H1 (cell line): ENCODE measurements at regions not wholly inside any gene's neighbourhood (a gene's known extent, or its start where the extent isn't known, plus 50 kb on each side); places are given as distances from the start of the nearest gene placed in this dataset.

Experiments used
- CTCF ChIA-PET: fragments of 300-600 bp; sonication (Branson Sonifier 250); formaldehyde crosslinking; loops from one replicate; lab custom pipeline; 2021; ENCODE audit not compliant: partially characterized antibody; lab: Charles Lee
- POLR2A ChIA-PET: fragments of 300-600 bp; sonication (Branson Sonifier 250); formaldehyde crosslinking; loops from one replicate; lab custom pipeline; 2021; ENCODE audit warnings: inconsistent platforms; ENCODE audit not compliant: partially characterized antibody; lab: Charles Lee
- DNase-seq, 2 experiments: peaks; one replicate each; pipeline versions ENCODE4 v3.0.0 to v3.0.0-alpha.2; 2010 to 2022; ENCODE audit warnings: low spot score in 2 of 2, low read depth in 1 of 2, mixed read lengths in 1 of 2
- FAIRE-seq: peaks from 2 replicates; lab custom pipeline; 2011; peaks lifted over from hg19 to GRCh38; lab: Jason Lieb, UNC
- H2AFZ ChIP-seq: 2 replicates; pipeline ENCODE4 v1.8.1; 2012; ENCODE audit warnings: low read length, inconsistent platforms
- H2AK5ac ChIP-seq: 2 replicates; pipeline ENCODE4 v1.6.1; 2013; ENCODE audit warnings: low read depth, low read length
- H2BK120ac ChIP-seq: replicated peaks from 2 replicates; pipeline ENCODE3; 2013; ENCODE audit warnings: low read depth, low read length, inconsistent platforms
- H2BK12ac ChIP-seq: 2 replicates; pipeline ENCODE4 v1.6.1; 2013; ENCODE audit warnings: low read depth, low read length
- H2BK15ac ChIP-seq: 2 replicates; pipeline ENCODE4 v1.6.1; 2013; ENCODE audit warnings: low read length
- H2BK20ac ChIP-seq: 2 replicates; pipeline ENCODE4 v1.6.1; 2013; ENCODE audit warnings: low read length
- H2BK5ac ChIP-seq: 2 replicates; pipeline ENCODE4 v1.6.1; 2013; ENCODE audit warnings: low read depth, low read length
- H3K14ac ChIP-seq: 2 replicates; pipeline ENCODE4 v1.6.1; 2013; ENCODE audit warnings: inconsistent platforms; ENCODE audit not compliant: insufficient read length
- H3K18ac ChIP-seq: 2 replicates; pipeline ENCODE4 v1.6.1; 2013; ENCODE audit warnings: low read length; ENCODE audit errors: extremely low read depth
- H3K23ac ChIP-seq: 2 replicates; pipeline ENCODE4 v1.6.1; 2013; ENCODE audit warnings: inconsistent platforms; ENCODE audit not compliant: insufficient read length
- H3K23me2 ChIP-seq: 2 replicates; pipeline ENCODE4 v1.6.1; 2013; ENCODE audit warnings: low read depth, low read length
- H3K27ac ChIP-seq: 2 replicates; pipeline ENCODE4 v1.6.1; 2011; ENCODE audit warnings: low read depth, low read length, inconsistent platforms
- H3K27me3 ChIP-seq, 4 experiments: replicated peaks in 1 of 4; 1 replicate in 1 of 4; 2 replicates in 3 of 4; pipeline versions ENCODE4 v1.6.1 to v1.8.1; 2011 to 2013; ENCODE audit warnings: low read length in 3 of 4, mild to moderate bottlenecking in 3 of 4, inconsistent platforms in 2 of 4, mixed read lengths in 2 of 4, moderate library complexity in 1 of 4; ENCODE audit not compliant: control insufficient read depth in 3 of 4, insufficient read depth in 3 of 4; ENCODE audit errors: extremely low read depth in 1 of 4
- H3K36me3 ChIP-seq, 4 experiments: 2 replicates each; pipeline versions ENCODE4 v1.6.1 to v1.8.1; 2011 to 2013; ENCODE audit warnings: mild to moderate bottlenecking in 4 of 4, low read length in 3 of 4, moderate library complexity in 2 of 4, control low read depth in 1 of 4, inconsistent platforms in 1 of 4; ENCODE audit not compliant: insufficient read depth in 4 of 4, control insufficient read depth in 2 of 4
- H3K4ac ChIP-seq: replicated peaks from 2 replicates; pipeline ENCODE3; 2013; ENCODE audit warnings: low read length, low read depth, mixed read lengths, inconsistent platforms; ENCODE audit not compliant: insufficient read length
- H3K4me1 ChIP-seq, 4 experiments: replicated peaks in 1 of 4; 1 replicate in 1 of 4; 2 replicates in 3 of 4; pipeline versions ENCODE4 v1.6.1 to v1.8.1; 2011 to 2013; ENCODE audit warnings: low read length in 3 of 4, inconsistent platforms in 2 of 4, mixed read lengths in 1 of 4; ENCODE audit not compliant: insufficient read depth in 4 of 4, control insufficient read depth in 3 of 4
- H3K4me2 ChIP-seq, 2 experiments: 2 replicates each; pipeline versions ENCODE4 v1.6.1 to v1.8.1; 2011 to 2013; ENCODE audit warnings: low read depth in 2 of 2, low read length in 2 of 2, control low read depth in 1 of 2, inconsistent platforms in 1 of 2, mild to moderate bottlenecking in 1 of 2; ENCODE audit not compliant: insufficient read depth in 1 of 2
- H3K4me3 ChIP-seq, 4 experiments: fragments of 200-600, 300-600 bp in 1 of 4; sonication (generic), shearing (Covaris generic), sonication (Bioruptor Twin) in 1 of 4; 2 replicates each; pipeline versions ENCODE4 v1.5.1 to v1.8.1; 2011 to 2016; ENCODE audit warnings: low read length in 4 of 4, low read depth in 3 of 4, control low read depth in 2 of 4, inconsistent platforms in 2 of 4, mild to moderate bottlenecking in 2 of 4, mixed read lengths in 1 of 4, moderate library complexity in 1 of 4; ENCODE audit not compliant: insufficient read depth in 2 of 4; ENCODE audit errors: extremely low read depth in 1 of 4
- H3K56ac ChIP-seq: replicated peaks from 2 replicates; pipeline ENCODE3; 2013; ENCODE audit warnings: low read depth, mild to moderate bottlenecking, mixed read lengths, low read length, inconsistent platforms; ENCODE audit not compliant: insufficient read length
- H3K79me1 ChIP-seq: 2 replicates; pipeline ENCODE4 v1.6.1; 2013; ENCODE audit warnings: low read depth, low read length, control low read depth
- H3K79me2 ChIP-seq, 2 experiments: 2 replicates each; pipeline versions ENCODE4 v1.6.1 to v1.8.1; 2012 to 2013; ENCODE audit warnings: low read length in 2 of 2, mild to moderate bottlenecking in 2 of 2, inconsistent platforms in 1 of 2; ENCODE audit not compliant: insufficient read depth in 2 of 2, control insufficient read depth in 1 of 2
- H3K9ac ChIP-seq, 4 experiments: replicated peaks in 1 of 4; 1 replicate in 1 of 4; 2 replicates in 3 of 4; pipeline versions ENCODE4 v1.6.1 to v1.8.1; 2011 to 2013; ENCODE audit warnings: low read depth in 3 of 4, low read length in 3 of 4, control low read depth in 2 of 4, mild to moderate bottlenecking in 2 of 4, moderate library complexity in 2 of 4, inconsistent platforms in 1 of 4; ENCODE audit errors: extremely low read depth in 1 of 4
- H3K9me3 ChIP-seq, 2 experiments: 2 replicates each; pipeline versions ENCODE4 v1.6.1 to v1.8.1; 2012 to 2013; ENCODE audit warnings: mild to moderate bottlenecking in 2 of 2, moderate library complexity in 2 of 2, control low read depth in 1 of 2, inconsistent platforms in 1 of 2, low read depth in 1 of 2, low read length in 1 of 2, mixed read lengths in 1 of 2; ENCODE audit not compliant: insufficient read depth in 2 of 2
- H4K20me1 ChIP-seq, 2 experiments: replicated peaks in 1 of 2; 2 replicates each; pipeline versions ENCODE3 to v1.8.1; 2011 to 2013; ENCODE audit warnings: inconsistent platforms in 2 of 2, low read length in 2 of 2, mild to moderate bottlenecking in 1 of 2; ENCODE audit not compliant: insufficient read depth in 2 of 2, control insufficient read depth in 1 of 2
- H4K5ac ChIP-seq: 2 replicates; pipeline ENCODE4 v1.6.1; 2013; ENCODE audit warnings: low read length, low read depth, mixed read lengths, inconsistent platforms; ENCODE audit not compliant: insufficient read length
- H4K8ac ChIP-seq: 2 replicates; pipeline ENCODE4 v1.8.0; 2013; ENCODE audit warnings: mild to moderate bottlenecking, moderate library complexity, low read length, inconsistent platforms; ENCODE audit not compliant: insufficient read depth; ENCODE audit errors: extremely low read depth
- H4K91ac ChIP-seq: replicated peaks from 2 replicates; pipeline ENCODE3; 2013; ENCODE audit warnings: low read length, mixed read lengths, inconsistent platforms; ENCODE audit not compliant: insufficient read length
- BRCA1 ChIP-seq: IDR thresholded peaks from 2 replicates; pipeline ENCODE4 v1.6.1; 2012; ENCODE audit warnings: low read depth, low read length, improper control_type of control experiment
- CBX8 ChIP-seq: fragments of 300-800, 300-1000 bp; sonication (generic); IDR thresholded peaks from 2 replicates; pipeline ENCODE4 v1.7.1; 2016; ENCODE audit warnings: low read depth, low read length, borderline replicate concordance
- POLR2AphosphoS5 ChIP-seq: IDR thresholded peaks from 2 replicates; pipeline ENCODE4 v1.6.1; 2011; ENCODE audit warnings: low read depth, low read length
- RNF2 ChIP-seq: fragments of 200-900, 300-1000 bp; sonication (generic); IDR thresholded peaks from 2 replicates; pipeline ENCODE4 v1.7.1; 2016; ENCODE audit warnings: borderline replicate concordance, low read depth, mild to moderate bottlenecking, antibody characterized with exemption, low read length; ENCODE audit not compliant: poor library complexity, severe bottlenecking; ENCODE audit errors: missing control alignments
- TAF1 ChIP-seq: IDR thresholded peaks from 2 replicates; pipeline ENCODE4 v1.6.1; 2011; ENCODE audit warnings: mild to moderate bottlenecking, low read depth, low read length
- TBP ChIP-seq: IDR thresholded peaks from 2 replicates; pipeline ENCODE4 v1.6.1; 2011; ENCODE audit warnings: low read depth, low read length, improper control_type of control experiment
- YY1 ChIP-seq: IDR thresholded peaks from 2 replicates; pipeline ENCODE4 v1.6.1; 2011; ENCODE audit warnings: low read depth, mild to moderate bottlenecking, low read length
- ZNF274 ChIP-seq: IDR thresholded peaks from 2 replicates; pipeline ENCODE4 v1.7.0; 2012; ENCODE audit warnings: low read length, borderline replicate concordance; ENCODE audit errors: extremely low read depth
- WGBS, 2 experiments: shearing (Covaris generic) in 1 of 2; methylation state at CpG; one replicate each; pipeline versions ENCODE4 v1.1.6 to v1.1.7; 2013 to 2015; ENCODE audit warnings: low lambda C conversion rate in 2 of 2, mixed read lengths in 2 of 2, inconsistent platforms in 1 of 2, low coverage in 1 of 2, missing lambda C conversion rate in 1 of 2; ENCODE audit not compliant: insufficient replicate concordance in 2 of 2, insufficient coverage in 1 of 2, insufficient read length in 1 of 2; ENCODE audit errors: extremely low coverage in 1 of 2, missing lambda C conversion rate in 1 of 2; 5-methylcytosine and 5-hydroxymethylcytosine counted together

DNA sequence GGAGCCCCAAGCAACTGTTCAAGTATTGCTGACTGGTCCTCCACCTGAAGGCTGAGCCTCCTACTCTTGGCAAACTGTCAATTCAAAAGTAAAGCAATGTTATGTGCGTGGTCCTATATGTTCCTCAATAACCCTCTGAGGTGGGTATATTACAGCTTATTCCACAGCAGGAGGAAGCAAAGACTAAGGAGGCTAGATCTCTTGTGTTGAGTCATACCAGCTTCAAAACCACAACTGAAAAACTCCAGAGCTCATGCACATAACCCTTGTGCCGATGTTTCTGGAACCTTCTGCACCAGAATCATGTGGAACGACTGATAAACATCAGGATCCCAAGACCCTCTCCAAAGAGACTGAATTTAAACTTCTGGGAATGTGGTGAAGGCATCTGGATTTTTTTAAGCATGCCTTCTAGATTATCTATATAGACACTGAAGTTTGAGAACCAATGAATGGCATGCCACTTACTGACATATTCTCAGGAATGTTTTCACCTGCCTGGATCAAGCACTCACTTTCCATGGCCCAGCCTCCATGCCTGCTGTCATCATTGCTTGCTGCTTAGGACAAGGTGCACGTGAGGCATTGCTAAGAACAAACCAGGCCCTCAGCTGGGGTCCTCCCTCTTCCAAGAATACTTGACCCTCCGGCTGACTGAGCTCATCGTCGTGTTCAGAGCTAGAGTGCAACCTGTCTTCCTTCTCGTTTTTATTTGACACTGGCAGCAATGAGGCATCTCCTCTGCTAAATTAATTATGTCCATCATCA, 194.7 kb downstream of the BCL11B start:
- no peak overlapping the region for H2BK15ac ChIP-seq
- ChIA-PET CTCF (interaction anchor here (1.5 kb wide), 1 partner anchor 11 kb away, joined by 7 read pairs; no protein-coding TSS in a partner anchor), POLR2A (no interaction called here)
- H4K20me1 ChIP-seq, result no peaks in the 10 kb centered on the region
- no peaks in the 10 kb centered on the region for H3K36me3 ChIP-seq
- H4K8ac ChIP-seq, result no peak overlapping the region
- no peak for TF ChIP-seq BRCA1
- no peak for TF ChIP-seq RNF2
- no peak for TF ChIP-seq YY1
- no peak for TF ChIP-seq ZNF274
- no peak for TF ChIP-seq POLR2AphosphoS5
- no peak for TF ChIP-seq TAF1
- no peak for TF ChIP-seq TBP
- no peak for TF ChIP-seq CBX8
- H3K56ac ChIP-seq, result no peak overlapping the region
- H3K4me3 ChIP-seq, result no peak overlapping the region
- no peak overlapping the region for H3K9ac ChIP-seq
- no peaks in the 10 kb centered on the region for H3K4me1 ChIP-seq
- H3K18ac ChIP-seq, result no peak overlapping the region
- H3K79me2 ChIP-seq, result no peaks in the 10 kb centered on the region
- H3K4ac ChIP-seq, result no peak overlapping the region
- 90% methylated on average over 8 of the region's 8 CpGs; no CpG with 5 or more reads in 1 of the 2 experiments for WGBS, 2 experiments
- no peak overlapping the region for H2BK12ac ChIP-seq
- H3K14ac ChIP-seq, result no peak overlapping the region
- no peak overlapping the region for H2AFZ ChIP-seq
- no peak overlapping the region for H2BK5ac ChIP-seq
- no peak overlapping the region for H2BK120ac ChIP-seq
- FAIRE-seq (no peak), DNase-seq (peak in 1 of 2 experiments; percentile 17)
- H3K23me2 ChIP-seq, result no peaks in the 10 kb centered on the region
- H3K9me3 ChIP-seq, result peaks cover 0 to 3% of the 10 kb centered on the region in 2 experiments; a peak in 1 of 4 replicates
- no peak overlapping the region for H2AK5ac ChIP-seq
- no peak overlapping the region for H2BK20ac ChIP-seq
- no peak overlapping the region for H4K5ac ChIP-seq
- no peak overlapping the region for H3K27ac ChIP-seq
- H3K79me1 ChIP-seq, result no peaks in the 10 kb centered on the region
- no peaks in the 10 kb centered on the region; a peak in 1 of 7 replicates for H3K27me3 ChIP-seq
- H4K91ac ChIP-seq, result no peak overlapping the region
- H3K23ac ChIP-seq, result no peak overlapping the region
- no peak overlapping the region for H3K4me2 ChIP-seq
